Esophagus (tissue), 2 donors: ENCODE measurements at regions not wholly inside any gene's neighbourhood (a gene's known extent, or its start where the extent isn't known, plus 50 kb on each side); places are given as distances from the start of the nearest gene placed in this dataset.

Source experiments
- H3K27ac ChIP-seq, 2 donors: one replicate each; pipeline ENCODE4 v1.5.1; 2013; ENCODE audit warnings: low read depth in 2 of 2, mild to moderate bottlenecking in 2 of 2, inconsistent platforms in 1 of 2, low read length in 1 of 2, moderate library complexity in 1 of 2
- H3K27me3 ChIP-seq, 2 donors: one replicate each; pipeline ENCODE4 v1.6.1; 2013; ENCODE audit warnings: low read length in 2 of 2, control low read depth in 1 of 2, mild to moderate bottlenecking in 1 of 2; ENCODE audit not compliant: insufficient read depth in 2 of 2, control insufficient read depth in 1 of 2
- H3K36me3 ChIP-seq, 2 donors: one replicate each; pipeline ENCODE4 v1.6.1; 2013; ENCODE audit warnings: low read length in 1 of 2; ENCODE audit not compliant: control insufficient read depth in 2 of 2, insufficient read depth in 2 of 2
- H3K4me1 ChIP-seq, 2 donors: one replicate each; pipeline ENCODE4 v1.6.1; 2013; ENCODE audit warnings: low read length in 1 of 2; ENCODE audit not compliant: control insufficient read depth in 2 of 2, insufficient read depth in 2 of 2
- H3K4me3 ChIP-seq, 2 donors: one replicate each; pipeline ENCODE4 v1.5.1; 2013; ENCODE audit warnings: low read length in 2 of 2, mild to moderate bottlenecking in 2 of 2, low read depth in 1 of 2, moderate library complexity in 1 of 2
- H3K9me3 ChIP-seq, 2 donors: one replicate each; pipeline ENCODE4 v1.6.1; 2013; ENCODE audit warnings: mild to moderate bottlenecking in 2 of 2, low read depth in 1 of 2, low read length in 1 of 2, moderate library complexity in 1 of 2; ENCODE audit not compliant: control insufficient read depth in 2 of 2, insufficient read depth in 1 of 2
- WGBS, 2 donors: extraction: QIAGEN DNeasy Blood & Tissue Kit; methylation state at CpG; one replicate each; pipeline ENCODE4 v1.1.7; 2013; 5-methylcytosine and 5-hydroxymethylcytosine counted together
- donor health status: healthy with polysubstance abuse.
- donor health status: Bipolar disorder and iron deficiency.

GRCh38 chr1:168430321-168430720 is 113.5 kb downstream of the XCL2 start:
- Histone ChIP-seq H3K36me3 (no peaks in the 10 kb centered on the region), H3K27me3 (no peaks in the 10 kb centered on the region), H3K4me3 (no peak overlapping the region), H3K27ac (no peak overlapping the region), H3K9me3 (no peaks in the 10 kb centered on the region), H3K4me1 (peaks cover 0 to 3% of the 10 kb centered on the region in 2 donors)
- 76 to 77% methylated on average over 13 of the region's 13 CpGs for WGBS, 2 donors

DNA sequence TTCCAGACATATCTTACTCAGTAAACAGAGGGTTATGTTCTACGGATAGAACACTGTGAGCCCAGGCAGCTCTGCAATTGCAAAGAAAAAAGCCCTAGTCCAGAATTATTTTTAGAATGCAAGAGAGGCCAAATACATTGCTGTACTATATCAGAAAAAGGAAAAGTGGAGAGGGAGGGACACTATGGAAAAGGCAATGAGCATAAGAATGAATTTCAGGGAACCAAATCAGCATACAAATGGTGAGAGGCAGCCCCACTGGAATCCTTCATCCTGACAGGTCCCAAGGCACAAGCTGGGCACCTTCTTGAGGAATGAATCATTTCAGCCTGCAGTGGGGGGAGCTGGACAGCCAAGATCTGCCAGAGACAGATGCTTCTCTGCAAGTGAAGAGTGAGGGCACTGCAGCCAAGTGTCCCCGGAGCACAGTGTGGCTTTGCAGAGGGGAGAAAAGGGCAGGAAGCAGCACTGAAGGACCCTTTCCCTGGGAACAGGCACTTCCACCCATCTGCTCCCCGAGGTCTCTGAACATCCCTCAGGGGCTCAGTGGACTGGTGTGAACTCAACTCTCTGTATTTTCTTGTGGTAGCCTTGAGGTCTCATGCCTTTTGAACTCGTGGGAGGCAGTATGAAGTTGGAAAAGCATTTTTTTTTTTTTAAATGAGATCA is 115.6 kb downstream of the XCL2 start:
- H3K4me3 ChIP-seq: no peak overlapping the region
- no peaks in the 10 kb centered on the region for H3K36me3 ChIP-seq
- peaks cover 0 to 3% of the 10 kb centered on the region in 2 donors for H3K4me1 ChIP-seq
- no peaks in the 10 kb centered on the region for H3K9me3 ChIP-seq
- H3K27me3 ChIP-seq: no peaks in the 10 kb centered on the region
- H3K27ac ChIP-seq: no peak overlapping the region
- WGBS, 2 donors: 58 to 59% methylated on average over 4 of the region's 4 CpGs

- 68 to 70% methylated on average over 1 of the region's 1 CpG for WGBS, 2 donors
- Histone ChIP-seq H3K27me3 (no peaks in the 10 kb centered on the region), H3K27ac (no peak overlapping the region)
Measured at GRCh38 chr1:168427051-168427450, 116.7 kb downstream of the XCL2 start.

GRCh38 chr1:168424281-168424680 is 119.5 kb downstream of the XCL2 start:
- Histone ChIP-seq H3K27me3 (no peaks in the 10 kb centered on the region), H3K27ac (no peak overlapping the region), H3K9me3 (no peaks in the 10 kb centered on the region), H3K4me1 (no peaks in the 10 kb centered on the region), H3K4me3 (no peak overlapping the region), H3K36me3 (no peaks in the 10 kb centered on the region)
- 87 to 95% methylated on average over 2 of the region's 2 CpGs for WGBS, 2 donors

More at GRCh38 chr1:168427051-168427450, 116.7 kb downstream of the XCL2 start:
- H3K36me3 ChIP-seq: no peaks in the 10 kb centered on the region
- H3K9me3 ChIP-seq: no peaks in the 10 kb centered on the region
- peaks cover 0 to 3% of the 10 kb centered on the region in 2 donors for H3K4me1 ChIP-seq
- no peak overlapping the region for H3K4me3 ChIP-seq

DNA sequence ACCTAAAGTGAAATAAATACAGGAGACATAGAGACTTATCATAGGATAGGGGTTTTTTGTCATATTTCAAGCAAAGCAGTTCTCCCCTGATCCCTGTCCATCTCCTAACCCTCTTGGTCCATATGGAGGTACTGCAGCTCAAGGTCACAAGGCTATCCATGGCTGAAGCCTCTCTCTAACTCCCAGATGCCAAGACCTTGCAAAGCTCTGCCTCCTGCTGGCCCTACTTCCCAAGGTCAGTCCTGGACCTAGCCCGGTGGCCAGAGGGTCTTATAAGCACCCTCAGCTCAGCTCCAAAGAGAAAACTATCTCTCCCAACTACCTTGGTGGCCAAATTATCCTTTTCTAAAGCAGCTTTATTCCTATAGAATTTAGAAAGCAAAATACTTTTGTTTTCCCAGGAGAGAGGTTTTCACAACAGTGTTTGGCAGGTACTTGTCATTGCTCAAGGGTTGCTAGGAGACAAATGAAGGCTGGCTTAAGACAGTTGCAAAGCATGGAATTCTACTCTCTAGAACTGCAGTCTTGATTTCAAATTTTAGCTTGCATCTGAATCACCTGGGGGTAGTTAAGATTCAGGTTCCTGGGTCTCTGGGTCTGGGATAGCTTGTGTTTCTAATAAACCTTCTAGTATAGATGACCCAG is 121.5 kb downstream of the XCL2 start:
- H3K4me1 ChIP-seq: no peaks in the 10 kb centered on the region
- H3K27ac ChIP-seq: no peak overlapping the region
- no peak overlapping the region for H3K4me3 ChIP-seq
- WGBS, 2 donors: 79 to 86% methylated on average over 1 of the region's 1 CpG
- H3K36me3 ChIP-seq: no peaks in the 10 kb centered on the region
- H3K9me3 ChIP-seq: no peaks in the 10 kb centered on the region
- H3K27me3 ChIP-seq: no peaks in the 10 kb centered on the region

DNA sequence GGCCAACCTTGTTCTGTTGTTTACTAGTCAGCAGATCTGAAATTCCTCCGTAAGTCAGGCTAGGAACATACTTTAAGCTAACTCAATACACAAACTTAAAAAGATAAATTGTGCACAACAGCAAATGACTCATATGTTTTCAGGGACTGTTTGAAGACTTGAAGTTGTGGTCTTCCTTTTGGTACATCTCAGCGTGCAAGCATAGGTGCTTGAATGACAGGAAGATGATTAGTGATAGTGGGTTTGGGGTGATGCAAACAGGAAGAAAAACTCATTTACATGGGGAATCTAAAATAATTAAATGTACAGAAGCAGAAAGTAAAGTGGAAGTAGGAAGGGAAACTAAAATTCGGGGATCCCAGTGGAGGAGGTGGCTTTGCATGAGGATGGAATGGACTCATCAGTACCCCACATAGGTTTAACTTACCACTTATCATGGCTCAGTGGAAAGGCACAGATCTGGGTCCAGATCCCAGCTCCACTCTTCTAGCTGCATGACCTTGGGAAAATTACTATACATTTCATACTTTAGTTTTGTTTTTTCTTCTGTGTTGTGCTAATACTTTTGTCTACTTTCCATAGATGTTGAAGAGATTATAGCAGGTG is 122.3 kb downstream of the XCL2 start:
- WGBS, 2 donors: 74 to 82% methylated on average over 3 of the region's 3 CpGs
- H3K27me3 ChIP-seq: no peaks in the 10 kb centered on the region
- no peak overlapping the region for H3K27ac ChIP-seq
- H3K9me3 ChIP-seq: no peaks in the 10 kb centered on the region
- H3K4me1 ChIP-seq: no peaks in the 10 kb centered on the region
- H3K36me3 ChIP-seq: no peaks in the 10 kb centered on the region
- no peak overlapping the region for H3K4me3 ChIP-seq

DNA sequence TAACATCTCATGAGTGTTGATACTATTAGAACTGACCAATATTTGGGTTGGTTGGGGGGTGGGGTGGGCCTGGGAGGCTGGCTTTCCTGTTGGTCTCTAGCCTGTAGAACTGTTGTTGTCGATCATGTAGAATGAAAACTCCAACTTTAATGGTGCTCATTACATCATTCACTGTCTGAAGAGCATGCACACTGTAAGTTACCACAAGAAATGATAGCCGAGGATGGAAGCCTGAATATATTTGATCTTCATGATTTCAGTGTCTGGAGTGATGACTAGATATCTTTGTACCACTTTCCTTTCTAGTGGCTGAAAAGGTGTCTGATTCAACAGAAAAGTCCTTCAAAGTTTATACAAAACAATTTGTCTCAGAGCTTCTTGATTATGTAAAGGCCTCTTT is 123.6 kb downstream of the XCL2 start:
- Histone ChIP-seq H3K36me3 (no peaks in the 10 kb centered on the region), H3K27ac (no peak overlapping the region), H3K4me3 (no peak overlapping the region), H3K27me3 (no peaks in the 10 kb centered on the region), H3K9me3 (no peaks in the 10 kb centered on the region), H3K4me1 (no peaks in the 10 kb centered on the region)
- WGBS, 2 donors: 88 to 90% methylated on average over 2 of the region's 2 CpGs

- no peaks in the 10 kb centered on the region for H3K36me3 ChIP-seq
- no peaks in the 10 kb centered on the region for H3K4me1 ChIP-seq
- H3K4me3 ChIP-seq: no peak overlapping the region
- H3K9me3 ChIP-seq: no peaks in the 10 kb centered on the region
- no peak overlapping the region for H3K27ac ChIP-seq
- H3K27me3 ChIP-seq: no peaks in the 10 kb centered on the region
- 72 to 74% methylated on average over 4 of the region's 4 CpGs for WGBS, 2 donors
Measured at GRCh38 chr1:168419736-168420135, 124.1 kb downstream of the XCL2 start.

DNA sequence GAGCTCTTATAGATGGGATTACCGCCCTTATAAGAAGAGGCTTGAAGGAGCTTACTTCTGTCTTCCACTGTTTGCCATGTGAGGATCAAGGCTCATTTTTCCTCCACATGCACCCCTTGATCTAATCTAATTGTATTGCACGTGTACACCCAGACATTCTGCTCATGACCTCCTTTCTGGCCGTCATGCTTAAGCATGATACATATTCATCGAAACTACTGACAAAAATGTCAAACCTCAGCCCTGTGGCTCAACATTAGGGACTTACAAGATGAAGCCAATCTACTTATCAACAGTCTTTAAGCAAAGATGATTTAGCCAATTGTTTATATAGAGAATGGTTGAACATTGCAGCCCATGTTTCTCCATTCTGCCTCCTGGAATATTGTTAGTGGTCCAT is 127.6 kb downstream of the XCL2 start:
- H3K4me3 ChIP-seq: no peak overlapping the region
- H3K9me3 ChIP-seq: no peaks in the 10 kb centered on the region
- 91 to 92% methylated on average over 4 of the region's 4 CpGs for WGBS, 2 donors
- no peak overlapping the region for H3K27ac ChIP-seq
- no peaks in the 10 kb centered on the region for H3K36me3 ChIP-seq
- H3K27me3 ChIP-seq: no peaks in the 10 kb centered on the region
- H3K4me1 ChIP-seq: no peaks in the 10 kb centered on the region

DNA sequence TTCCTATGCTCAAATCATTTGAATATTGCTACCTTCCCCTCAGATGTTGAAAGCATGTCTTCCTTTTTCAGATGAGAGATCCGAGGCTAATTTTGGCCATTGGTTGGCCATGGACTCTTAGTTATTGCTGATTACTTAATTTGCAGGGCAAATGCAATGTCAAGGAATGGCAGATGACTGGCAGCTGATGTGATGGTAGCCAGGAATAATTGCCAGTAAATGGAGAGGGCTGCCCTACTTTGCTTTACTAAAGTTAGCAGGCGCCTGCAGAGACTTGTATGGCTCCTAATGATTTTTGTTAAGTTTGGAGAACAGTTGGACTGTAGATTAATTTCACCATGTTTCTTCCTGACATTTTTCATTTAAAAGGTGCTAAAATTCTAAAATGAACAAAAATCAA is 128.9 kb downstream of the XCL2 start:
- H3K4me1 ChIP-seq: no peaks in the 10 kb centered on the region
- H3K36me3 ChIP-seq: no peaks in the 10 kb centered on the region
- no peak overlapping the region for H3K4me3 ChIP-seq
- H3K9me3 ChIP-seq: no peaks in the 10 kb centered on the region
- no peak overlapping the region for H3K27ac ChIP-seq
- WGBS, 2 donors: 92 to 93% methylated on average over 2 of the region's 2 CpGs
- no peaks in the 10 kb centered on the region for H3K27me3 ChIP-seq
